Mesendoderm (in vitro differentiated cells): ENCODE measurements at regions not wholly inside any gene's neighbourhood (a gene's known extent, or its start where the extent isn't known, plus 50 kb on each side); places are given as distances from the start of the nearest gene placed in this dataset.
"Not testable (repeated sequence)": the region's sequence is repeated elsewhere in the genome, so short reads cannot be mapped to it uniquely, and the experiment has no call there.

Experiments
- DNase-seq: peaks from one replicate; pipeline ENCODE4 v3.0.0; 2013
- H2AK5ac ChIP-seq: 2 replicates; pipeline ENCODE4 v1.6.1; 2013; ENCODE audit warnings: low read length, inconsistent platforms
- H2BK120ac ChIP-seq: 2 replicates; pipeline ENCODE4 v1.6.1; 2013; ENCODE audit warnings: low read depth, mild to moderate bottlenecking, low read length, moderate library complexity, mixed read lengths
- H2BK15ac ChIP-seq: replicated peaks from 2 replicates; pipeline ENCODE4 v1.6.1; 2013; ENCODE audit warnings: low read depth, mild to moderate bottlenecking, moderate library complexity
- H2BK5ac ChIP-seq: 2 replicates; pipeline ENCODE4 v1.6.1; 2013; ENCODE audit warnings: low read length, inconsistent platforms
- H3K18ac ChIP-seq: 2 replicates; pipeline ENCODE4 v1.6.1; 2013; ENCODE audit warnings: mild to moderate bottlenecking, low read length, mixed read lengths
- H3K23ac ChIP-seq: one replicate; pipeline ENCODE4 v1.6.1; 2013; ENCODE audit warnings: low read length
- H3K27ac ChIP-seq: 2 replicates; pipeline ENCODE4 v1.5.1; 2013; ENCODE audit warnings: low read depth, mild to moderate bottlenecking, inconsistent platforms, low read length, moderate library complexity
- H3K27me3 ChIP-seq: 2 replicates; pipeline ENCODE4 v1.6.1; 2013; ENCODE audit warnings: low read length, control low read depth, mild to moderate bottlenecking, inconsistent platforms; ENCODE audit not compliant: insufficient read depth, poor library complexity
- H3K36me3 ChIP-seq: 2 replicates; pipeline ENCODE4 v1.6.1; 2013; ENCODE audit warnings: low read length, inconsistent platforms; ENCODE audit not compliant: control insufficient read depth, insufficient read depth
- H3K4ac ChIP-seq: one replicate; pipeline ENCODE4 v1.6.1; 2013; ENCODE audit warnings: low read depth, mild to moderate bottlenecking, low read length, moderate library complexity
- H3K4me1 ChIP-seq: 2 replicates; pipeline ENCODE4 v1.6.1; 2013; ENCODE audit warnings: low read depth, low read length, inconsistent platforms; ENCODE audit not compliant: control insufficient read depth
- H3K4me2 ChIP-seq: 2 replicates; pipeline ENCODE4 v1.6.1; 2013; ENCODE audit warnings: low read length
- H3K4me3 ChIP-seq: 2 replicates; pipeline ENCODE4 v1.5.1; 2013; ENCODE audit warnings: mild to moderate bottlenecking, low read length
- H3K56ac ChIP-seq: one replicate; pipeline ENCODE4 v1.6.1; 2013; ENCODE audit warnings: low read length
- H3K79me1 ChIP-seq: 2 replicates; pipeline ENCODE4 v1.6.1; 2013; ENCODE audit warnings: low read length, inconsistent platforms
- H3K79me2 ChIP-seq: 2 replicates; pipeline ENCODE4 v1.6.1; 2013; ENCODE audit warnings: mild to moderate bottlenecking, low read length; ENCODE audit not compliant: control insufficient read depth, insufficient read depth
- H3K9ac ChIP-seq: 2 replicates; pipeline ENCODE4 v1.6.1; 2013; ENCODE audit warnings: low read length, inconsistent platforms
- H4K5ac ChIP-seq: one replicate; pipeline ENCODE4 v1.6.1; 2013; ENCODE audit warnings: low read length
- H4K8ac ChIP-seq: one replicate; pipeline ENCODE4 v1.6.1; 2013; ENCODE audit warnings: low read depth, mild to moderate bottlenecking, control low read depth, low read length, moderate library complexity
- WGBS: extraction: QIAGEN DNeasy Blood & Tissue Kit; methylation state at CpG from one replicate; pipeline ENCODE4 v1.1.7; 2013; ENCODE audit warnings: low lambda C conversion rate, missing lambda C conversion rate; ENCODE audit not compliant: insufficient coverage; ENCODE audit errors: extremely low coverage; 5-methylcytosine and 5-hydroxymethylcytosine counted together

- DNase-seq = no peak
- H3K27me3 ChIP-seq = no peaks in the 10 kb centered on the region
- H3K79me1 ChIP-seq = no peaks in the 10 kb centered on the region
- H3K4me2 ChIP-seq = no peak overlapping the region
- no peak overlapping the region for H4K5ac ChIP-seq
- no peaks in the 10 kb centered on the region for H3K4me1 ChIP-seq
- H3K36me3 ChIP-seq = no peaks in the 10 kb centered on the region
- no peak overlapping the region for H3K18ac ChIP-seq
- no peak overlapping the region for H2BK120ac ChIP-seq
- no peak overlapping the region for H3K27ac ChIP-seq
- WGBS = no CpG with 5 or more reads among the region's 4 CpGs
- no peak overlapping the region for H2BK15ac ChIP-seq
- H2AK5ac ChIP-seq = no peak overlapping the region
- H3K4me3 ChIP-seq = no peak overlapping the region
- no peak overlapping the region for H2BK5ac ChIP-seq
- no peak overlapping the region for H3K56ac ChIP-seq
- H3K23ac ChIP-seq = no peak overlapping the region
- H4K8ac ChIP-seq = no peak overlapping the region
- no peak overlapping the region for H3K9ac ChIP-seq
- no peak overlapping the region for H3K4ac ChIP-seq
- H3K79me2 ChIP-seq = no peaks in the 10 kb centered on the region
These were observed 566.8 kb upstream of the CYLC2 start for GRCh38 chr9:102428305-102428704.

- not testable (repeated sequence) for H3K79me1 ChIP-seq, H3K27me3 ChIP-seq, H3K4me3 ChIP-seq, H4K8ac ChIP-seq, H4K5ac ChIP-seq, H2BK120ac ChIP-seq, H3K27ac ChIP-seq, H3K4me2 ChIP-seq, H3K4ac ChIP-seq, DNase-seq, H3K56ac ChIP-seq, H3K9ac ChIP-seq, H3K18ac ChIP-seq, H3K4me1 ChIP-seq, H3K79me2 ChIP-seq, H2BK5ac ChIP-seq, H2AK5ac ChIP-seq, H3K36me3 ChIP-seq, H2BK15ac ChIP-seq, H3K23ac ChIP-seq
- no CpG with 5 or more reads among the region's 3 CpGs for WGBS
These were observed 578.9 kb upstream of the CYLC2 start for GRCh38 chr9:102416251-102416650.

- no peak overlapping the region for H4K8ac ChIP-seq
- no peaks in the 10 kb centered on the region for H3K27me3 ChIP-seq
- no peak overlapping the region for H3K4me2 ChIP-seq
- no peaks in the 10 kb centered on the region for H3K4me1 ChIP-seq
- H3K23ac ChIP-seq = no peak overlapping the region
- WGBS = no CpG with 5 or more reads among the region's 5 CpGs
- DNase-seq = no peak
- H3K79me1 ChIP-seq = no peaks in the 10 kb centered on the region
- no peak overlapping the region for H3K27ac ChIP-seq
- no peaks in the 10 kb centered on the region for H3K79me2 ChIP-seq
- H3K56ac ChIP-seq = no peak overlapping the region
- H2BK5ac ChIP-seq = no peak overlapping the region
- H2BK15ac ChIP-seq = no peak overlapping the region
- no peak overlapping the region for H3K4ac ChIP-seq
- H4K5ac ChIP-seq = no peak overlapping the region
- H3K36me3 ChIP-seq = no peaks in the 10 kb centered on the region
- no peak overlapping the region for H3K4me3 ChIP-seq
- no peak overlapping the region for H2BK120ac ChIP-seq
- H3K9ac ChIP-seq = no peak overlapping the region
- H3K18ac ChIP-seq = no peak overlapping the region
- no peak overlapping the region for H2AK5ac ChIP-seq
These were observed 589.8 kb upstream of the CYLC2 start for GRCh38 chr9:102405218-102405867.

GRCh38 chr9:102403514-102403913 lies 591.6 kb upstream of the CYLC2 start:
- Histone ChIP-seq H3K36me3 (no peaks in the 10 kb centered on the region), H3K4me1 (peaks cover 2% of the 10 kb centered on the region), H3K79me2 (no peaks in the 10 kb centered on the region), H3K27me3 (no peaks in the 10 kb centered on the region), H4K8ac (no peak overlapping the region), H3K27ac (no peak overlapping the region), H2BK120ac (no peak overlapping the region), H3K23ac (no peak overlapping the region), H4K5ac (no peak overlapping the region), H2BK15ac (no peak overlapping the region), H3K4ac (no peak overlapping the region), H3K79me1 (no peaks in the 10 kb centered on the region), H2BK5ac (no peak overlapping the region), H2AK5ac (no peak overlapping the region), H3K4me3 (no peak overlapping the region), H3K4me2 (no peak overlapping the region), H3K9ac (no peak overlapping the region), H3K18ac (no peak overlapping the region), H3K56ac (no peak overlapping the region)
- DNase-seq = no peak
- no CpG with 5 or more reads among the region's 3 CpGs for WGBS

- Histone ChIP-seq H3K56ac (no peak overlapping the region), H3K4me3 (no peak overlapping the region), H3K4me2 (no peak overlapping the region), H3K79me1 (no peaks in the 10 kb centered on the region), H3K18ac (no peak overlapping the region), H3K27me3 (no peaks in the 10 kb centered on the region), H2AK5ac (no peak overlapping the region), H4K5ac (no peak overlapping the region), H3K27ac (no peak overlapping the region), H3K4ac (no peak overlapping the region), H3K79me2 (no peaks in the 10 kb centered on the region), H3K36me3 (no peaks in the 10 kb centered on the region), H3K23ac (no peak overlapping the region), H4K8ac (no peak overlapping the region), H3K4me1 (peaks cover 2% of the 10 kb centered on the region), H3K9ac (no peak overlapping the region), H2BK5ac (no peak overlapping the region), H2BK120ac (no peak overlapping the region), H2BK15ac (no peak overlapping the region)
- no peak for DNase-seq
These were observed 596.9 kb upstream of the CYLC2 start for GRCh38 chr9:102398205-102398604.

GRCh38 chr9:102385620-102386019 lies 609.5 kb upstream of the CYLC2 start:
- DNase-seq, H3K4me1 ChIP-seq, H3K9ac ChIP-seq, H3K36me3 ChIP-seq, H3K18ac ChIP-seq, H3K79me2 ChIP-seq, H4K8ac ChIP-seq, H4K5ac ChIP-seq, H2AK5ac ChIP-seq, H2BK120ac ChIP-seq, H3K23ac ChIP-seq, H3K79me1 ChIP-seq, H3K27me3 ChIP-seq, H3K4ac ChIP-seq, H3K56ac ChIP-seq, H3K4me3 ChIP-seq, H3K4me2 ChIP-seq, H2BK15ac ChIP-seq, H3K27ac ChIP-seq, H2BK5ac ChIP-seq: not testable (repeated sequence)
- 100% methylated on average over 1 of the region's 2 CpGs for WGBS
